GM12878 (cell line): ENCODE measurements at regions not wholly inside any gene's neighbourhood (a gene's known extent, or its start where the extent isn't known, plus 50 kb on each side); places are given as distances from the start of the nearest gene placed in this dataset.

ENCODE experiments used
- BMI1 ChIP-seq: fragments of 450-650 bp; IDR thresholded peaks from 2 replicates; pipeline ENCODE4 v1.6.1; 2016; ENCODE audit warnings: mild to moderate bottlenecking, moderate library complexity, borderline replicate concordance
- CTCF ChIP-seq, 3 experiments: IDR thresholded peaks in 2 of 3; conservative IDR thresholded peaks in 1 of 3; 2 replicates each; pipeline ENCODE4 v1.5.1; 2011; ENCODE audit warnings: low read depth in 3 of 3, low read length in 3 of 3, mild to moderate bottlenecking in 3 of 3, control low read depth in 2 of 3, moderate library complexity in 2 of 3, inconsistent platforms in 1 of 3, mixed read lengths in 1 of 3; ENCODE audit not compliant: control insufficient read depth in 2 of 3, insufficient read depth in 1 of 3; ENCODE audit errors: extremely low read depth in 1 of 3
- EP300 ChIP-seq, 2 experiments: fragments of 150-350 bp in 1 of 2; IDR thresholded peaks; 2 replicates each; pipeline ENCODE4 v1.6.1; 2011 to 2012; ENCODE audit warnings: low read depth in 2 of 2, low read length in 2 of 2, borderline replicate concordance in 1 of 2, improper control_type of control experiment in 1 of 2, inconsistent platforms in 1 of 2; ENCODE audit not compliant: control insufficient read depth in 1 of 2
- PAX5 ChIP-seq: IDR thresholded peaks from 2 replicates; pipeline ENCODE4 v1.6.1; 2011; ENCODE audit warnings: low read depth, low read length, borderline replicate concordance
- POLR2A ChIP-seq: IDR thresholded peaks from 2 replicates; pipeline ENCODE4 v1.6.1; 2011; ENCODE audit warnings: low read depth, mild to moderate bottlenecking, low read length
- SUZ12 ChIP-seq: fragments of 200-600 bp; sonication (generic); IDR thresholded peaks from one replicate; pipeline ENCODE4 v1.6.1; 2018; ENCODE audit warnings: antibody characterized with exemption, mild to moderate bottlenecking; ENCODE audit not compliant: unreplicated experiment
- TCF12 ChIP-seq: IDR thresholded peaks from 2 replicates; pipeline ENCODE4 v1.6.1; 2011; ENCODE audit warnings: low read depth, mild to moderate bottlenecking, low read length
- ZNF274 ChIP-seq: IDR thresholded peaks from one replicate; pipeline ENCODE4 v1.8.0; 2011; ENCODE audit not compliant: insufficient read length, insufficient read depth

GRCh38 chr2:16241166-16242160 is 301.1 kb downstream of the MYCN start:
- TF ChIP-seq EP300 (IDR thresholded peaks at IDR 0.05; ENCODE audit: borderline replicate concordance in 1 of 2, control insufficient read depth in 1 of 2, low read depth in 2 of 2, low read length in 2 of 2) (no peak), CTCF (IDR thresholded peaks at IDR 0.05 in 2 of 3, conservative IDR thresholded peaks at IDR 0.05 in 1 of 3; ENCODE audit: control insufficient read depth in 2 of 3, extremely low read depth in 1 of 3, insufficient read depth in 1 of 3, low read depth in 3 of 3, low read length in 3 of 3) (no peak), TCF12 (no peak), ZNF274 (no peak), POLR2A (no peak), BMI1 (no peak), PAX5 (no peak), SUZ12 (no peak)
